Suprapubic skin (tissue), 4 donors: ENCODE measurements at regions not wholly inside any gene's neighbourhood (a gene's known extent, or its start where the extent isn't known, plus 50 kb on each side); places are given as distances from the start of the nearest gene placed in this dataset.
A peak's percentile ranks its signal among the peaks of the same experiment; 100 is the strongest.

Source experiments
- DNase-seq, 2 donors: peaks; one replicate each; pipeline ENCODE4 v3.0.0-alpha.2; 2019; ENCODE audit warnings: low spot score in 2 of 2
- H3K27ac ChIP-seq: fragments of 200-600 bp; sonication (generic); one replicate; pipeline ENCODE4 v1.5.1; 2019
- H3K27me3 ChIP-seq: fragments of 200-600 bp; sonication (generic); one replicate; pipeline ENCODE4 v1.5.1; 2019
- H3K36me3 ChIP-seq: fragments of 200-600 bp; sonication (generic); one replicate; pipeline ENCODE4 v1.5.1; 2019
- H3K4me1 ChIP-seq: fragments of 200-600 bp; sonication (generic); one replicate; pipeline ENCODE4 v1.5.1; 2019
- H3K4me3 ChIP-seq: fragments of 200-600 bp; sonication (generic); one replicate; pipeline ENCODE4 v1.5.1; 2019; ENCODE audit warnings: mild to moderate bottlenecking
- H3K9me3 ChIP-seq: fragments of 200-600 bp; sonication (generic); one replicate; pipeline ENCODE4 v1.5.1; 2019
- EP300 ChIP-seq: sonication (generic); formaldehyde crosslinking; IDR thresholded peaks from one replicate; pipeline ENCODE4 v1.6.1; 2017; ENCODE audit warnings: antibody characterized with exemption
- POLR2A ChIP-seq, 2 donors: fragments of 450-650 bp; IDR thresholded peaks; one replicate each; pipeline ENCODE4 v1.6.1; 2017; ENCODE audit warnings: antibody characterized with exemption in 2 of 2, mild to moderate bottlenecking in 2 of 2, moderate library complexity in 2 of 2
- POLR2AphosphoS5 ChIP-seq, 3 donors: sonication (generic); formaldehyde crosslinking; IDR thresholded peaks; one replicate each; pipeline ENCODE4 v1.6.1; 2017; ENCODE audit warnings: antibody characterized with exemption in 3 of 3
- WGBS: methylation state at CpG from one replicate; pipeline ENCODE4 v1.1.5; 2018; 5-methylcytosine and 5-hydroxymethylcytosine counted together
- TF ChIP-seq, protein P1 (sequence below), 2 donors: fragments of 200-600 bp in 1 of 2; fragments of 450-650 bp in 1 of 2; sonication (generic) in 1 of 2; IDR thresholded peaks; one replicate each; pipeline ENCODE4 v1.5.1; 2016 to 2019; ENCODE audit warnings: antibody characterized with exemption in 2 of 2, mild to moderate bottlenecking in 1 of 2, moderate library complexity in 1 of 2

- TF ChIP-seq POLR2AphosphoS5 (IDR thresholded peaks at IDR 0.05) (no peak), POLR2A (IDR thresholded peaks at IDR 0.05) (no peak), EP300 (no peak)
- TF ChIP-seq, protein P1, sequence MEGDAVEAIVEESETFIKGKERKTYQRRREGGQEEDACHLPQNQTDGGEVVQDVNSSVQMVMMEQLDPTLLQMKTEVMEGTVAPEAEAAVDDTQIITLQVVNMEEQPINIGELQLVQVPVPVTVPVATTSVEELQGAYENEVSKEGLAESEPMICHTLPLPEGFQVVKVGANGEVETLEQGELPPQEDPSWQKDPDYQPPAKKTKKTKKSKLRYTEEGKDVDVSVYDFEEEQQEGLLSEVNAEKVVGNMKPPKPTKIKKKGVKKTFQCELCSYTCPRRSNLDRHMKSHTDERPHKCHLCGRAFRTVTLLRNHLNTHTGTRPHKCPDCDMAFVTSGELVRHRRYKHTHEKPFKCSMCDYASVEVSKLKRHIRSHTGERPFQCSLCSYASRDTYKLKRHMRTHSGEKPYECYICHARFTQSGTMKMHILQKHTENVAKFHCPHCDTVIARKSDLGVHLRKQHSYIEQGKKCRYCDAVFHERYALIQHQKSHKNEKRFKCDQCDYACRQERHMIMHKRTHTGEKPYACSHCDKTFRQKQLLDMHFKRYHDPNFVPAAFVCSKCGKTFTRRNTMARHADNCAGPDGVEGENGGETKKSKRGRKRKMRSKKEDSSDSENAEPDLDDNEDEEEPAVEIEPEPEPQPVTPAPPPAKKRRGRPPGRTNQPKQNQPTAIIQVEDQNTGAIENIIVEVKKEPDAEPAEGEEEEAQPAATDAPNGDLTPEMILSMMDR (IDR thresholded peaks at IDR 0.05), result no peak
- H3K4me3 ChIP-seq, result no peak overlapping the region
- no peak overlapping the region for H3K27ac ChIP-seq
- DNase-seq, result no peak
- H3K27me3 ChIP-seq, result no peaks in the 10 kb centered on the region
- H3K36me3 ChIP-seq, result no peaks in the 10 kb centered on the region
- no peaks in the 10 kb centered on the region for H3K9me3 ChIP-seq
- H3K4me1 ChIP-seq, result no peaks in the 10 kb centered on the region
Observed at GRCh38 chrX:51798701-51799100, 55.5 kb downstream of the GSPT2 start.

DNA sequence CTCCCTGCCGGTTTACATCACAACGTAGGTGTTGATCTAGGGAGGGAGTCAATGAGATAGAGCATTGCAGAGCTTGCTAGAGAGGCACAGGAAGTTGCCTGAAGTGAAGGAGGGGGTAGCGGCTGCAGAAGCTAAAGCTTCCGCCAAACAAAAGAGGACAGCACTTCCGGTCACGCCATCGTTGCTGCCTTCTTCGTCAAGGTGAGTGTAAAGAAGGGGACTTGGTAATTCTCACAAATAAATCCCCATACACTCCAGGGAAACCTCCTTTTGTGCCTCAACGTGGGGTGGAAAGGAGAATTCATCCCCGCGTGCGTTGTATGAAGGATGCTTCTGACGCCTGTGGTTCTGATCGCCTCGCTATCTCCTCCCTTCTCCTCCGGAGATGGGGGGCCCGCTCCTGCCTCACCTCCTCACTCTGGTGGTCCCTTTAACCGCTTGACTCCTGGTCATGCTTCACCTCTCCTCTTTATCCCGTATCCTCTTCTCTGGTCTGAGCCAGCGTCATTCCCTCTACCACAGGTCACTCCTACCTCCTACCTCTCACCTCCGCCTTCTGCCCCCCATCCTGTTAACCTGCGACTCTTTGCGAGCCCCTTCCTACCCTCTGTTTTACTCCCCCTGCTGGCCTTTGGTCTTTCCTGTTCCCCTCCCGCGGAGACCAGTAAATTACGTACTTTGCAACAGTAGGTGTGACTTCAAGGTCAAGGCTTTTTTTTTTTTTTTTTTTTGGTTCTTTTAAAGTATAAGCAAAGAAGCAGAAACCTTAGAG, 59.9 kb downstream of the GSPT2 start:
- Histone ChIP-seq H3K4me1 (no peaks in the 10 kb centered on the region), H3K27me3 (no peaks in the 10 kb centered on the region), H3K36me3 (no peaks in the 10 kb centered on the region), H3K27ac (no peak overlapping the region), H3K9me3 (no peaks in the 10 kb centered on the region), H3K4me3 (peak overlapping the region; percentile 55)
- DNase-seq, result peak in 1 of 2 donors; percentile 57
- TF ChIP-seq POLR2AphosphoS5 (IDR thresholded peaks at IDR 0.05) (no peak), POLR2A (IDR thresholded peaks at IDR 0.05) (no peak), EP300 (no peak)
- TF ChIP-seq, protein P1 (IDR thresholded peaks at IDR 0.05), result no peak
- 16% methylated on average over 26 of the region's 26 CpGs for WGBS

DNA sequence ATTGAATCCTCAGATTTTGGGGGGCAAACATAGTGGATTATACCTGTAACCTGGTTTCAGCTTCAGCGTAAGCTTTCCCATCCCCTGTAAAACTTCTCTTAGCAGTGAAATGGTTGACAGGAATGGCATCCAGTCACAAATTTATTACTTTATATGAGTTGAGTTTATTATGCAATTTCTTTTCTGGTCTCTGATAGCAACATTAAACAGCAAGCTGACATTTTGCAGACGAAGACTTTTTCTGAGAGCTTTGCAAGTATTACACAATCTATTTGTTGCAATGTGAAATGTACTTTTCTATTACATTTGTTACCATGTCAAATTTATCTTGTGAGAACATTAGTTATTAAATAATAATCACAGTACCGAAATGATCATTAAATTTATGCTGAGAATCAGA, 60.6 kb downstream of the GSPT2 start:
- DNase-seq, result no peak
- 71% methylated on average over 3 of the region's 3 CpGs for WGBS
- peak overlapping the region; percentile 55 for H3K4me3 ChIP-seq

GRCh38 chrX:51804741-51805140, 61.5 kb downstream of the GSPT2 start:
- TF ChIP-seq POLR2A (IDR thresholded peaks at IDR 0.05), result no peak
- TF ChIP-seq, protein P1 (IDR thresholded peaks at IDR 0.05), result no peak
- no peak for TF ChIP-seq EP300
- H3K27me3 ChIP-seq, result no peaks in the 10 kb centered on the region
- DNase-seq, result no peak
- H3K4me1 ChIP-seq, result no peaks in the 10 kb centered on the region
- no peak overlapping the region for H3K27ac ChIP-seq
- WGBS, result 83% methylated on average over 5 of the region's 5 CpGs
- H3K4me3 ChIP-seq, result no peak overlapping the region
- no peaks in the 10 kb centered on the region for H3K9me3 ChIP-seq
- no peaks in the 10 kb centered on the region for H3K36me3 ChIP-seq

More for the DNA sequence above, 60.6 kb downstream of the GSPT2 start:
- H3K9me3 ChIP-seq, result no peaks in the 10 kb centered on the region
- H3K36me3 ChIP-seq, result no peaks in the 10 kb centered on the region
- H3K27ac ChIP-seq, result no peak overlapping the region
- H3K27me3 ChIP-seq, result no peaks in the 10 kb centered on the region
- TF ChIP-seq EP300, result no peak
- TF ChIP-seq POLR2AphosphoS5 (IDR thresholded peaks at IDR 0.05), result no peak
- TF ChIP-seq, protein P1 (IDR thresholded peaks at IDR 0.05), result no peak
- H3K4me1 ChIP-seq, result no peaks in the 10 kb centered on the region

DNA sequence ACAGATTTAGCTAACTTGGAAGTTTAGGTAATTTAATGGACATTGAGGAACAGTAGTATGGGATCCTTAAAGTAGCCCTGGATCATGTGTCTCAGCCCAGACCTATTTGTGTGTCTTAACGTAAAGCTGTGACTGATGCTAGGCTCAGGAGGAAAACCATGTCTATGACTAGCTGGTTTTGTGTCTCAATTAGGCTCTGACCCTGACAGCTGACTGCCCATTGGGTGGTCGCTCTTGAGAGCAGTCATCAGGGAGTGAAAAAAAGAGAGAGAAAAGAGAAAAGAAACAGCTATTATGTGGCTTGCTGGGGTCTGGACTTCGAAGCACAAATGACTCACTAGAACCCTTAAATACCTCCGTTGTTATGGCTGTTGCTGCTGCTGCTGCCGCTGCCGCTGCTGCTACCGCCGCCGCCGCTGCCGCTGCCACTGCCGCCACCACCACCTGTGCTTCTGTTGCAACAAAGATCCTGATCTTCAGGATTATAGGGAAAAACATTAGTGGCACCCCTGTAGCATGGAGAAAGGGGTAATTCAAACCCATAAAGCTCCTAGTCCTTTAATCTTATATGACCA, 70.7 kb downstream of the GSPT2 start:
- no peaks in the 10 kb centered on the region for H3K36me3 ChIP-seq
- H3K4me3 ChIP-seq, result no peak overlapping the region
- WGBS, result 96% methylated on average over 12 of the region's 12 CpGs
- no peak for DNase-seq
- no peaks in the 10 kb centered on the region for H3K9me3 ChIP-seq
- H3K4me1 ChIP-seq, result no peaks in the 10 kb centered on the region
- no peak overlapping the region for H3K27ac ChIP-seq
- TF ChIP-seq POLR2AphosphoS5 (IDR thresholded peaks at IDR 0.05), result no peak
- no peak for TF ChIP-seq POLR2A (IDR thresholded peaks at IDR 0.05)
- TF ChIP-seq, protein P1 (IDR thresholded peaks at IDR 0.05), result no peak
- TF ChIP-seq EP300, result no peak
- no peaks in the 10 kb centered on the region for H3K27me3 ChIP-seq
